HG03520 (cell line): ENCODE measurements at regions not wholly inside any gene's neighbourhood (a gene's known extent, or its start where the extent isn't known, plus 50 kb on each side); places are given as distances from the start of the nearest gene placed in this dataset.

ENCODE experiments used
- ATAC-seq: cut with Tn5 transposase; IDR thresholded peaks from one replicate; pipeline ENCODE4 v1.9.1; 2021; ENCODE audit warnings: mild to moderate bottlenecking, moderate library complexity; ENCODE audit not compliant: unreplicated experiment

- no peak for ATAC-seq
These were observed 224.5 kb downstream of the EN1 start for GRCh38 chr2:118622913-118623312.

- ATAC-seq, result no peak
These were observed 225.3 kb downstream of the EN1 start for GRCh38 chr2:118622108-118622507.

GRCh38 chr2:118618279-118618678, 229.2 kb downstream of the EN1 start:
- ATAC-seq, result no peak

- no peak for ATAC-seq
These were observed 231.0 kb downstream of the EN1 start for GRCh38 chr2:118616432-118616831.

- ATAC-seq, result no peak
These were observed 232.6 kb downstream of the EN1 start for GRCh38 chr2:118614841-118615271.

GRCh38 chr2:118613737-118614136, 233.7 kb downstream of the EN1 start:
- ATAC-seq, result no peak

- no peak for ATAC-seq
These were observed 235.8 kb downstream of the EN1 start for GRCh38 chr2:118611691-118612090.

GRCh38 chr2:118609138-118609537, 238.3 kb downstream of the EN1 start:
- ATAC-seq, result no peak

- ATAC-seq, result no peak
These were observed 239.8 kb downstream of the EN1 start for GRCh38 chr2:118607641-118608040.

GRCh38 chr2:118604811-118605210, 242.6 kb downstream of the EN1 start:
- no peak for ATAC-seq

- ATAC-seq, result no peak
These were observed 243.1 kb downstream of the EN1 start for GRCh38 chr2:118604371-118604770.

- no peak for ATAC-seq
These were observed 248.3 kb downstream of the EN1 start for GRCh38 chr2:118599141-118599540.

GRCh38 chr2:118596620-118597019, 250.8 kb downstream of the EN1 start:
- ATAC-seq, result no peak

GRCh38 chr2:118593257-118593656, 254.2 kb downstream of the EN1 start:
- ATAC-seq, result no peak

- ATAC-seq, result no peak
These were observed 256.2 kb downstream of the EN1 start for GRCh38 chr2:118591223-118591622.

GRCh38 chr2:118589721-118590120, 257.7 kb downstream of the EN1 start:
- ATAC-seq, result no peak

GRCh38 chr2:118588850-118589249, 258.6 kb downstream of the EN1 start:
- ATAC-seq, result no peak

- ATAC-seq, result no peak
These were observed 261.1 kb downstream of the EN1 start for GRCh38 chr2:118586312-118586711.

GRCh38 chr2:118584877-118585276, 262.6 kb downstream of the EN1 start:
- ATAC-seq, result no peak

- no peak for ATAC-seq
These were observed 263.2 kb downstream of the EN1 start for GRCh38 chr2:118584062-118584749.

- no peak for ATAC-seq
These were observed 265.4 kb downstream of the EN1 start for GRCh38 chr2:118582058-118582457.

GRCh38 chr2:118580651-118581050, 266.8 kb downstream of the EN1 start:
- ATAC-seq, result no peak

GRCh38 chr2:118580107-118580506, 267.3 kb downstream of the EN1 start:
- ATAC-seq, result no peak
